ENCODE measurements at regions not wholly inside any gene's neighbourhood (a gene's known extent, or its start where the extent isn't known, plus 50 kb on each side); places are given as distances from the start of the nearest gene placed in this dataset.

- Histone ChIP-seq H3K4me3 (ENCODE audit: low read length) (no peak overlapping the region), H3K27me3 (ENCODE audit: control insufficient read depth, insufficient read depth, low read length, poor library complexity, severe bottlenecking) (no peaks in the 10 kb centered on the region), H3K9me3 (ENCODE audit: control insufficient read depth, low read length) (no peaks in the 10 kb centered on the region), H3K9ac (ENCODE audit: extremely low read depth, low read length, poor library complexity, severe bottlenecking) (no peak overlapping the region), H3K27ac (ENCODE audit: low read depth, low read length) (no peak overlapping the region), H3K4me1 (ENCODE audit: control insufficient read depth, insufficient read depth, low read length) (no peaks in the 10 kb centered on the region), H3K36me3 (ENCODE audit: control insufficient read depth, insufficient read depth, low read length) (no peaks in the 10 kb centered on the region)
- no peak overlapping the region for H3K4me3 Mint-ChIP-seq
- no peaks in the 10 kb centered on the region for H3K4me1 Mint-ChIP-seq
- H3K9me3 Mint-ChIP-seq, result no peaks in the 10 kb centered on the region
- no peak for TF ChIP-seq CTCF (conservative IDR thresholded peaks at IDR 0.05)
- no peak overlapping the region for H3K27ac Mint-ChIP-seq
- DNase-seq, result no peak
- H3K36me3 Mint-ChIP-seq (ENCODE audit: low read depth), result no peaks in the 10 kb centered on the region
- WGBS, 2 experiments (ENCODE audit: insufficient coverage in 1 of 2, insufficient read length in 1 of 2), result 83 to 100% methylated on average over 1 to 2 of the region's 2 CpGs
- H3K27me3 Mint-ChIP-seq (ENCODE audit: insufficient read depth), result no peaks in the 10 kb centered on the region
Measured at GRCh38 chr16:54993106-54993895, 62.6 kb downstream of the IRX5 start.

DNA sequence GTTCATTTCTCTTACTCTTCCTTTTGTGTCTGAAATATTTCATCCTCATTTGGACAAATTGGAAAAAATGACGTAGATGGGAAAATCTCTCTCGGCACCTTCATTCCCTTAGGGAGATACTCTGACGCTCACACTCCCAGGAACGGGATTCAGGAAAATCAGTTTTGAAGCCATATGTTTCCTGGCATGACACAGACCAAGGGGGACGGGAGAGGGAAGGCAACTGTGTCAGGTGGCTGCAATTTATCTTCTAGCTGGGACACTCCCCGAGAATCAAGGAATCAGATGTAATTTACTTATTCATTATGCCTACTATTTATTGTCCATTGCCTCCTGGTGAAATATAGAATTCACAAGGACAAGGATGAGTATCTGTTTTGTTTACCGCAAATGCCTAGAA is 65.5 kb downstream of the IRX5 start:
- Mint-ChIP-seq H3K9me3 (no peaks in the 10 kb centered on the region), H3K27ac (no peak overlapping the region), H3K27me3 (ENCODE audit: insufficient read depth) (no peaks in the 10 kb centered on the region), H3K36me3 (ENCODE audit: low read depth) (no peaks in the 10 kb centered on the region), H3K4me3 (no peak overlapping the region), H3K4me1 (no peaks in the 10 kb centered on the region)
- Histone ChIP-seq H3K9me3 (ENCODE audit: control insufficient read depth, low read length) (no peaks in the 10 kb centered on the region), H3K27me3 (ENCODE audit: control insufficient read depth, insufficient read depth, low read length, poor library complexity, severe bottlenecking) (no peaks in the 10 kb centered on the region), H3K4me3 (ENCODE audit: low read length) (no peak overlapping the region), H3K9ac (ENCODE audit: extremely low read depth, low read length, poor library complexity, severe bottlenecking) (no peak overlapping the region), H3K36me3 (ENCODE audit: control insufficient read depth, insufficient read depth, low read length) (no peaks in the 10 kb centered on the region), H3K4me1 (ENCODE audit: control insufficient read depth, insufficient read depth, low read length) (no peaks in the 10 kb centered on the region), H3K27ac (ENCODE audit: low read depth, low read length) (no peak overlapping the region)
- no peak for DNase-seq
- TF ChIP-seq CTCF (conservative IDR thresholded peaks at IDR 0.05), result no peak
- 90 to 94% methylated on average over 6 to 7 of the region's 7 CpGs for WGBS, 2 experiments (ENCODE audit: insufficient coverage in 1 of 2, insufficient read length in 1 of 2)

DNA sequence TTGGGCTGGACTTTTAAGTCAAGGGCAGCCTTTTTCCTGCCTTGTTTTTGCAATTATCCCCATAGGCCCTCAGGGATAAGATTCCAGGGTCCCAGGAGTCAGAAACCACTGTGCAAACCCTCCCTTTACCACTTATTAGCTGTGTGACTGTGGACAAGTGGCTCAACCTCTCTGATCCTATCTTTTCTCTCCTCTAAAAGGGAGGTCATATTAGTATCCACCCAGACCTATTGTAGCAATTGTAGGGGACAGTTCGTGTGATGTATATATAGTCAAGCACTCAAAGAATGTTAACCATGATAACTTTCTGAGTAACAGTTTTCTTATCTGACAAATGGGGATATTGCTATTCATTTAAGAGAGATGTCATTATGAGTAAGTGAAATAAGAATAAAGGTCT is 68.2 kb downstream of the IRX5 start:
- H3K27me3 ChIP-seq (ENCODE audit: control insufficient read depth, insufficient read depth, low read length, poor library complexity, severe bottlenecking), result no peaks in the 10 kb centered on the region
- Mint-ChIP-seq H3K4me3 (no peak overlapping the region), H3K27me3 (ENCODE audit: insufficient read depth) (no peaks in the 10 kb centered on the region), H3K36me3 (ENCODE audit: low read depth) (no peaks in the 10 kb centered on the region), H3K4me1 (peaks cover 6% of the 10 kb centered on the region), H3K9me3 (no peaks in the 10 kb centered on the region), H3K27ac (no peak overlapping the region)
- H3K4me1 ChIP-seq (ENCODE audit: control insufficient read depth, insufficient read depth, low read length), result no peaks in the 10 kb centered on the region
- WGBS, 2 experiments (ENCODE audit: insufficient coverage in 1 of 2, insufficient read length in 1 of 2), result 56 to 80% methylated on average over 1 of the region's 1 CpG
- DNase-seq, result peak; percentile 33
- H3K9me3 ChIP-seq (ENCODE audit: control insufficient read depth, low read length), result no peaks in the 10 kb centered on the region
- TF ChIP-seq CTCF (conservative IDR thresholded peaks at IDR 0.05), result no peak
- no peak overlapping the region for H3K9ac ChIP-seq (ENCODE audit: extremely low read depth, low read length, poor library complexity, severe bottlenecking)
- no peak overlapping the region for H3K27ac ChIP-seq (ENCODE audit: low read depth, low read length)
- H3K36me3 ChIP-seq (ENCODE audit: control insufficient read depth, insufficient read depth, low read length), result no peaks in the 10 kb centered on the region
- H3K4me3 ChIP-seq (ENCODE audit: low read length), result no peak overlapping the region
